ENCODE measurements at regions not wholly inside any gene's neighbourhood (a gene's known extent, or its start where the extent isn't known, plus 50 kb on each side); places are given as distances from the start of the nearest gene placed in this dataset.

- TF ChIP-seq FOSL2 (IDR thresholded peaks at IDR 0.05; ENCODE audit: borderline replicate concordance, low read depth) (peak; percentile 71; the same call in 1 of the 2 replicates), TEAD4 (IDR thresholded peaks at IDR 0.05; ENCODE audit: borderline replicate concordance, insufficient read depth) (no peak), USF1 (IDR thresholded peaks at IDR 0.05; ENCODE audit: borderline replicate concordance, low read depth) (no peak), EP300 (IDR thresholded peaks at IDR 0.05; ENCODE audit: borderline replicate concordance in 1 of 2, low read depth in 1 of 2, low read length in 1 of 2) (no peak), POLR2AphosphoS5 (IDR thresholded peaks at IDR 0.05; ENCODE audit: low read depth, low read length) (peak; percentile 73), JUND (IDR thresholded peaks at IDR 0.05) (peak; percentile 70), SMC3 (IDR thresholded peaks at IDR 0.05; ENCODE audit: low read depth, low read length) (no peak), NRF1 (IDR thresholded peaks at IDR 0.05; ENCODE audit: low read depth, low read length) (peak; percentile 94), GATA2 (CRISPR knock-in tag; IDR thresholded peaks at IDR 0.05) (peak; percentile 46), CHD2 (IDR thresholded peaks at IDR 0.05; ENCODE audit: low read length, partially characterized antibody) (peak; percentile 48), RAD21 (IDR thresholded peaks at IDR 0.05; ENCODE audit: low read length) (0 out of 2 replicates have a peak, but pooled peaks have one; percentile 24), TCF12 (IDR thresholded peaks at IDR 0.05) (peak; percentile 41; the same call in 1 of the 2 replicates), IRF3 (IDR thresholded peaks at IDR 0.05; ENCODE audit: low read depth, low read length) (no peak), SIN3A (IDR thresholded peaks at IDR 0.05; ENCODE audit: borderline replicate concordance, low read depth, low read length) (no peak), RXRA (IDR thresholded peaks at IDR 0.05; ENCODE audit: borderline replicate concordance, low read depth) (no peak), CTCF (IDR thresholded peaks at IDR 0.05) (no peak), ZBTB33 (IDR thresholded peaks at IDR 0.05; ENCODE audit: borderline replicate concordance, low read depth) (no peak), YY1 (IDR thresholded peaks at IDR 0.05; ENCODE audit: low read depth) (no peak), GABPA (IDR thresholded peaks at IDR 0.05; ENCODE audit: low read depth) (no peak)
Observed at GRCh38 chr5:8457187-8458037, 588.5 kb downstream of the MTRR start (continued).

All from SK-N-SH (cell line).